OCI-LY7 (cell line): ENCODE measurements at regions not wholly inside any gene's neighbourhood (a gene's known extent, or its start where the extent isn't known, plus 50 kb on each side); places are given as distances from the start of the nearest gene placed in this dataset.

Experiments used
- EZH2phosphoT487 ChIP-seq: fragments of 200-600 bp; sonication (generic); IDR thresholded peaks from 2 replicates; pipeline ENCODE4 v1.6.1; 2018; ENCODE audit warnings: low read depth, borderline replicate concordance, mild to moderate bottlenecking, mixed run types, antibody characterized with exemption, low read length, moderate library complexity, mixed read lengths
- TF ChIP-seq, protein P1 (sequence below): fragments of 200-600 bp; sonication (generic); conservative IDR thresholded peaks from 2 replicates; pipeline ENCODE4 v1.5.1; 2014; ENCODE audit warnings: mild to moderate bottlenecking, antibody characterized with exemption, low read length, moderate library complexity, mixed read lengths

DNA sequence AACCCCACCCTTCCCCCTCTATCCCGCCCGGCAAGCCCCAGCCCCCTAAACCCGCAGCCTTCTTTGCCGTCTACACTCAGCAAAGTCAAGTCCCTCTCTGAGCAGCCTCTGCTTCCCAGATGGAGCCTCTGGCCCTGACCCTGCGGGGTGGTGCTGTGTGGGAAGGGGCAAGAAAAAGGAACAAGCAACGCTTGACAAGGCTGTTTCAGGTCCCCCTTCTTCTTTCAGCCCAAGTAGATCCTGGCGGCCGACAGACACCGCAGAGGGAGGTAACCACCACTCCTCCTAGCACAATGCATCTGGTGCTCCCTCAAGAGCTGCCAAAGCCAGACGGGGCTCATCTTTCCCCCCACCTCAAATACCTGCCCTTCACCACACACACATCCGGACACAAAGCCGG, 178.3 kb downstream of the ENGASE start:
- TF ChIP-seq, protein P1, sequence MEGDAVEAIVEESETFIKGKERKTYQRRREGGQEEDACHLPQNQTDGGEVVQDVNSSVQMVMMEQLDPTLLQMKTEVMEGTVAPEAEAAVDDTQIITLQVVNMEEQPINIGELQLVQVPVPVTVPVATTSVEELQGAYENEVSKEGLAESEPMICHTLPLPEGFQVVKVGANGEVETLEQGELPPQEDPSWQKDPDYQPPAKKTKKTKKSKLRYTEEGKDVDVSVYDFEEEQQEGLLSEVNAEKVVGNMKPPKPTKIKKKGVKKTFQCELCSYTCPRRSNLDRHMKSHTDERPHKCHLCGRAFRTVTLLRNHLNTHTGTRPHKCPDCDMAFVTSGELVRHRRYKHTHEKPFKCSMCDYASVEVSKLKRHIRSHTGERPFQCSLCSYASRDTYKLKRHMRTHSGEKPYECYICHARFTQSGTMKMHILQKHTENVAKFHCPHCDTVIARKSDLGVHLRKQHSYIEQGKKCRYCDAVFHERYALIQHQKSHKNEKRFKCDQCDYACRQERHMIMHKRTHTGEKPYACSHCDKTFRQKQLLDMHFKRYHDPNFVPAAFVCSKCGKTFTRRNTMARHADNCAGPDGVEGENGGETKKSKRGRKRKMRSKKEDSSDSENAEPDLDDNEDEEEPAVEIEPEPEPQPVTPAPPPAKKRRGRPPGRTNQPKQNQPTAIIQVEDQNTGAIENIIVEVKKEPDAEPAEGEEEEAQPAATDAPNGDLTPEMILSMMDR: no peak
- TF ChIP-seq EZH2phosphoT487: no peak
